Gastrocnemius medialis (tissue), 4 donors: ENCODE measurements at regions not wholly inside any gene's neighbourhood (a gene's known extent, or its start where the extent isn't known, plus 50 kb on each side); places are given as distances from the start of the nearest gene placed in this dataset.

ENCODE experiments used
- POLR2A ChIP-seq, 2 donors: fragments of 450-650 bp; IDR thresholded peaks; one replicate each; pipeline ENCODE4 v1.6.1; 2017; ENCODE audit warnings: antibody characterized with exemption in 2 of 2, mild to moderate bottlenecking in 2 of 2, moderate library complexity in 2 of 2
- TF ChIP-seq, protein P1 (sequence below), 5 experiments: fragments of 450-650 bp in 3 of 5; fragments of 200-600 bp in 2 of 5; sonication (generic) in 2 of 5; IDR thresholded peaks in 4 of 5; conservative IDR thresholded peaks in 1 of 5; 1 replicate in 4 of 5; 2 replicates in 1 of 5; pipeline ENCODE4 v1.5.1; 2016 to 2019; ENCODE audit warnings: antibody characterized with exemption in 5 of 5, mild to moderate bottlenecking in 3 of 5, moderate library complexity in 3 of 5

DNA sequence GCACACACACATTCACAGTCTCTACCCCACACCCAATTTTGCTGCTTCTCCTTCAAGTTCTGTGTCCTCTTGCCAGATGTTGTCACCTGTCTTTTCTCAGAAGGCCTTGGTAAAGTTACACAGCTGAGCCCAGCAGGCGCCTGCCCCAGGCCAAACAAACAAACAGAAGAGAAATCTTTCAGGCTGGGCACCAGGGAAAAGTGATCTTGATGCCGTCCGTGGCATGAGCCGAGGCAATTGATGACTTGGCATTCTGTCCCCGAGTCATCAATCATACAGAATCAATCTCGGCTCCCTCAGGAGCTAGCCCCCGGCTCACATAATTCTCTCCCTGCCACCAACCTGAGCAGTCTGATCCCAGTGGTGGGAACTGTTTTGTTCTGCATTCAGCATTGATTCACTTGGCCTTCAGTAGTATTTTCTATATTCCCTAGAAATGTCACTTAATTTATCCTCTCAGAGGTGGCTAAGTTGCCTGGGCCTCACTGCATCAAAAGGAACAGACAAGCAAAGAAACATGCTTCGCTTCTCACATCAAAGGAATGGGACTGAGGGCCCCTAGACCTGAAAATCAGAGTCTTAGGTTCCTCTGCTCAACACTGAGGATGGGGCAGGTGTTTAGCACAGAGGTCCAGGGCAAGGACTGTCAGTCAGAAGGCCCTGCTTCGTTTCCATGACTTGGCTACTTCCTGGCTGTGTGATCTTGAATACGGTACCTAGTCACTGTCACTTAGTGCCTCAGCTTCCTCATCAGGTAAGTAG is 278.8 kb upstream of the CELF4 start:
- TF ChIP-seq, protein P1, sequence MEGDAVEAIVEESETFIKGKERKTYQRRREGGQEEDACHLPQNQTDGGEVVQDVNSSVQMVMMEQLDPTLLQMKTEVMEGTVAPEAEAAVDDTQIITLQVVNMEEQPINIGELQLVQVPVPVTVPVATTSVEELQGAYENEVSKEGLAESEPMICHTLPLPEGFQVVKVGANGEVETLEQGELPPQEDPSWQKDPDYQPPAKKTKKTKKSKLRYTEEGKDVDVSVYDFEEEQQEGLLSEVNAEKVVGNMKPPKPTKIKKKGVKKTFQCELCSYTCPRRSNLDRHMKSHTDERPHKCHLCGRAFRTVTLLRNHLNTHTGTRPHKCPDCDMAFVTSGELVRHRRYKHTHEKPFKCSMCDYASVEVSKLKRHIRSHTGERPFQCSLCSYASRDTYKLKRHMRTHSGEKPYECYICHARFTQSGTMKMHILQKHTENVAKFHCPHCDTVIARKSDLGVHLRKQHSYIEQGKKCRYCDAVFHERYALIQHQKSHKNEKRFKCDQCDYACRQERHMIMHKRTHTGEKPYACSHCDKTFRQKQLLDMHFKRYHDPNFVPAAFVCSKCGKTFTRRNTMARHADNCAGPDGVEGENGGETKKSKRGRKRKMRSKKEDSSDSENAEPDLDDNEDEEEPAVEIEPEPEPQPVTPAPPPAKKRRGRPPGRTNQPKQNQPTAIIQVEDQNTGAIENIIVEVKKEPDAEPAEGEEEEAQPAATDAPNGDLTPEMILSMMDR (IDR thresholded peaks at IDR 0.05 in 4 of 5, conservative IDR thresholded peaks at IDR 0.05 in 1 of 5), result no peak
- TF ChIP-seq POLR2A (IDR thresholded peaks at IDR 0.05), result no peak
